ENCODE measurements at regions not wholly inside any gene's neighbourhood (a gene's known extent, or its start where the extent isn't known, plus 50 kb on each side); places are given as distances from the start of the nearest gene placed in this dataset.
A peak's percentile ranks its signal among the peaks of the same experiment; 100 is the strongest.

GRCh38 chr10:4057021-4057420 is 272.0 kb upstream of the KLF6 start:
- TF ChIP-seq POLR2AphosphoS2 (IDR thresholded peaks at IDR 0.05; ENCODE audit: low read length) = no peak
- Histone ChIP-seq H3K4me1 (replicated peaks in 1 of 2; ENCODE audit: control insufficient read depth in 2 of 2, insufficient read depth in 2 of 2, low read length in 2 of 2) (no peaks in the 10 kb centered on the region), H3K9me3 (replicated peaks; ENCODE audit: control insufficient read depth, insufficient read depth, low read depth, low read length) (no peaks in the 10 kb centered on the region), H3K4me2 (ENCODE audit: insufficient read depth, low read length) (no peak overlapping the region), H3K4me3 (no peak overlapping the region), H3K36me3 (ENCODE audit: control insufficient read depth, insufficient read depth, low read length) (no peaks in the 10 kb centered on the region), H3K27ac (ENCODE audit: extremely low read depth, low read depth, low read length) (no peak overlapping the region), H3K79me2 (ENCODE audit: control insufficient read depth, insufficient read depth, low read length) (no peaks in the 10 kb centered on the region), H2AFZ (ENCODE audit: low read depth, low read length) (no peak overlapping the region), H3K9ac (ENCODE audit: insufficient read depth in 1 of 2, low read depth in 2 of 2, low read length in 2 of 2) (no peak overlapping the region), H3K27me3 (ENCODE audit: control insufficient read depth in 2 of 2, insufficient read depth in 2 of 2, low read length in 2 of 2) (peaks cover 0 to under 1% of the 10 kb centered on the region in 2 experiments; a peak in 1 of 5 replicates), H3K9me1 (ENCODE audit: control insufficient read depth, insufficient read depth, low read length) (no peaks in the 10 kb centered on the region), H4K20me1 (replicated peaks; ENCODE audit: control insufficient read depth, insufficient read depth, low read length) (no peaks in the 10 kb centered on the region)
- ATAC-seq (no peak), DNase-seq (ENCODE audit: extremely low read depth in 1 of 4, low spot score in 3 of 4) (no peak), FAIRE-seq (no peak)
- intact Hi-C loops (cut with micrococcal nuclease) = no loop called here
- no TSS peak for BruUV-seq (replicated peaks)
- ChIA-PET CTCF (ENCODE audit: low intra/inter-chr PET ratio) (no interaction called here), POLR2A (no interaction called here)
- 16% methylated on average over 6 of the region's 6 CpGs for WGBS (ENCODE audit: insufficient coverage, low coverage, missing lambda C conversion rate)
- in situ Hi-C loops (cut with MboI) = no loop called here

GRCh38 chr10:4054656-4055435 is 269.8 kb upstream of the KLF6 start:
- Histone ChIP-seq H3K4me3 (no peak overlapping the region), H3K9ac (ENCODE audit: insufficient read depth in 1 of 2, low read depth in 2 of 2, low read length in 2 of 2) (no peak overlapping the region), H3K4me2 (ENCODE audit: insufficient read depth, low read length) (no peak overlapping the region), H4K20me1 (replicated peaks; ENCODE audit: control insufficient read depth, insufficient read depth, low read length) (no peaks in the 10 kb centered on the region), H3K4me1 (replicated peaks in 1 of 2; ENCODE audit: control insufficient read depth in 2 of 2, insufficient read depth in 2 of 2, low read length in 2 of 2) (no peaks in the 10 kb centered on the region), H2AFZ (ENCODE audit: low read depth, low read length) (no peak overlapping the region), H3K36me3 (ENCODE audit: control insufficient read depth, insufficient read depth, low read length) (no peaks in the 10 kb centered on the region), H3K9me1 (ENCODE audit: control insufficient read depth, insufficient read depth, low read length) (no peaks in the 10 kb centered on the region), H3K9me3 (replicated peaks; ENCODE audit: control insufficient read depth, insufficient read depth, low read depth, low read length) (no peaks in the 10 kb centered on the region), H3K27me3 (ENCODE audit: control insufficient read depth in 2 of 2, insufficient read depth in 2 of 2, low read length in 2 of 2) (peaks cover 0 to 6% of the 10 kb centered on the region in 2 experiments; a peak in 1 of 5 replicates), H3K27ac (ENCODE audit: extremely low read depth, low read depth, low read length) (no peak overlapping the region), H3K79me2 (ENCODE audit: control insufficient read depth, insufficient read depth, low read length) (no peaks in the 10 kb centered on the region)
- CTCF ChIA-PET (ENCODE audit: low intra/inter-chr PET ratio) = no interaction called here
- intact Hi-C loops (cut with micrococcal nuclease) = no loop called here
- FAIRE-seq = no peak
- ATAC-seq = no peak
- in situ Hi-C loops (cut with MboI) = no loop called here
- DNase-seq (ENCODE audit: extremely low read depth in 1 of 4, low spot score in 3 of 4) = no peak
- POLR2A ChIA-PET = no interaction called here
- no TSS peak for BruUV-seq (replicated peaks)
- WGBS (ENCODE audit: insufficient coverage, low coverage, missing lambda C conversion rate) = 12% methylated on average over 6 of the region's 6 CpGs
- TF ChIP-seq ZNF41 (CRISPR knock-in tag; conservative IDR thresholded peaks at IDR 0.05) = peak; percentile 93
- no peak for TF ChIP-seq SMARCA4 (IDR thresholded peaks at IDR 0.05)
- TF ChIP-seq SP1 (CRISPR knock-in tag; IDR thresholded peaks at IDR 0.05) = no peak
- no peak for TF ChIP-seq ZBTB33 (CRISPR knock-in tag; IDR thresholded peaks at IDR 0.05)

Measured in K562 (cell line).